DMS 273 (cell line): ENCODE measurements at regions not wholly inside any gene's neighbourhood (a gene's known extent, or its start where the extent isn't known, plus 50 kb on each side); places are given as distances from the start of the nearest gene placed in this dataset.
A peak's percentile ranks its signal among the peaks of the same experiment; 100 is the strongest.
"Not testable (repeated sequence)": the region's sequence is repeated elsewhere in the genome, so short reads cannot be mapped to it uniquely, and the experiment has no call there.

ENCODE experiments used
- DNase-seq: peaks from one replicate; lab custom pipeline; 2025; ENCODE audit not compliant: unreplicated experiment; lab: John Stamatoyannopoulos, UW

- no peak for DNase-seq
Measured at GRCh38 chr5:118491351-118491750, 497.0 kb downstream of the DTWD2 start.

GRCh38 chr5:118486647-118487225 lies 501.6 kb downstream of the DTWD2 start:
- DNase-seq = no peak

- no peak for DNase-seq
Measured at GRCh38 chr5:118479285-118479684, 509.1 kb downstream of the DTWD2 start.

GRCh38 chr5:118478852-118479251 lies 509.5 kb downstream of the DTWD2 start:
- no peak for DNase-seq

- peak; percentile 48 for DNase-seq
Measured at GRCh38 chr5:118468085-118468484, 520.3 kb downstream of the DTWD2 start.

- DNase-seq = no peak
Measured at GRCh38 chr5:118467103-118467502, 521.2 kb downstream of the DTWD2 start.

GRCh38 chr5:118466418-118466817 lies 521.9 kb downstream of the DTWD2 start:
- DNase-seq = no peak

- not testable (repeated sequence) for DNase-seq
Measured at GRCh38 chr5:118462276-118462675, 526.1 kb downstream of the DTWD2 start.

- no peak for DNase-seq
Measured at GRCh38 chr5:118461436-118461835, 526.9 kb downstream of the DTWD2 start.

- no peak for DNase-seq
Measured at GRCh38 chr5:118459490-118459889, 528.9 kb downstream of the DTWD2 start.

GRCh38 chr5:118456085-118456484 lies 532.3 kb downstream of the DTWD2 start:
- DNase-seq = no peak

GRCh38 chr5:118451697-118452247 lies 536.6 kb downstream of the DTWD2 start:
- peak; percentile 8 for DNase-seq

GRCh38 chr5:118450554-118451332 lies 537.6 kb downstream of the DTWD2 start:
- no peak for DNase-seq

GRCh38 chr5:118447350-118447749 lies 541.0 kb downstream of the DTWD2 start:
- DNase-seq = no peak

- DNase-seq = no peak
Measured at GRCh38 chr5:118441956-118442355, 546.4 kb downstream of the DTWD2 start.

GRCh38 chr5:118441034-118441433 lies 547.3 kb downstream of the DTWD2 start:
- no peak for DNase-seq

- DNase-seq = no peak
Measured at GRCh38 chr5:118440496-118440895, 547.9 kb downstream of the DTWD2 start.

- no peak for DNase-seq
Measured at GRCh38 chr5:118439831-118440230, 548.5 kb downstream of the DTWD2 start.

- DNase-seq = no peak
Measured at GRCh38 chr5:118435131-118435530, 553.2 kb downstream of the DTWD2 start.

- DNase-seq = no peak
Measured at GRCh38 chr5:118434522-118434921, 553.8 kb downstream of the DTWD2 start.

- no peak for DNase-seq
Measured at GRCh38 chr5:118430076-118430475, 558.3 kb downstream of the DTWD2 start.

- peak; percentile 14 for DNase-seq
Measured at GRCh38 chr5:118407958-118408357, 580.4 kb downstream of the DTWD2 start.
